Suprapubic skin (tissue), 4 donors: ENCODE measurements at regions not wholly inside any gene's neighbourhood (a gene's known extent, or its start where the extent isn't known, plus 50 kb on each side); places are given as distances from the start of the nearest gene placed in this dataset.

Experiments
- CTCF ChIP-seq, 2 donors: fragments of 200-600 bp in 1 of 2; fragments of 450-650 bp in 1 of 2; sonication (generic) in 1 of 2; IDR thresholded peaks; one replicate each; pipeline ENCODE4 v1.5.1; 2016 to 2019; ENCODE audit warnings: antibody characterized with exemption in 2 of 2, mild to moderate bottlenecking in 1 of 2, moderate library complexity in 1 of 2
- POLR2A ChIP-seq, 2 donors: fragments of 450-650 bp; IDR thresholded peaks; one replicate each; pipeline ENCODE4 v1.6.1; 2017; ENCODE audit warnings: antibody characterized with exemption in 2 of 2, mild to moderate bottlenecking in 2 of 2, moderate library complexity in 2 of 2
- POLR2AphosphoS5 ChIP-seq, 3 donors: sonication (generic); formaldehyde crosslinking; IDR thresholded peaks; one replicate each; pipeline ENCODE4 v1.6.1; 2017; ENCODE audit warnings: antibody characterized with exemption in 3 of 3

- no peak for TF ChIP-seq POLR2A (IDR thresholded peaks at IDR 0.05)
- TF ChIP-seq CTCF (IDR thresholded peaks at IDR 0.05), result no peak
- TF ChIP-seq POLR2AphosphoS5 (IDR thresholded peaks at IDR 0.05), result no peak
These were observed 310.2 kb upstream of the SALL1 start for GRCh38 chr16:51461255-51461654.
